SK-N-SH (cell line): ENCODE measurements at regions not wholly inside any gene's neighbourhood (a gene's known extent, or its start where the extent isn't known, plus 50 kb on each side); places are given as distances from the start of the nearest gene placed in this dataset.

Experiments used
- CTCF ChIA-PET: fragments of 300-600, 350-600 bp; formaldehyde crosslinking; extraction: SDS; loops from one replicate; lab custom pipeline; 2021; lab: Yijun Ruan, JAX
- POLR2A ChIA-PET: fragments of 350-600 bp; sonication (Branson Sonifier 250); formaldehyde crosslinking; extraction: SDS; loops from one replicate; lab custom pipeline; 2020; ENCODE audit warnings: antibody characterized with exemption, inconsistent platforms; lab: Yijun Ruan, JAX
- DNase-seq: peaks from one replicate; pipeline ENCODE4 v3.0.0; 2012
- H2AFZ ChIP-seq: fragments of 200-600 bp; sonication (generic); 2 replicates; pipeline ENCODE4 v1.8.1; 2016; ENCODE audit warnings: antibody characterized with exemption, mild to moderate bottlenecking, low read depth
- H3F3A ChIP-seq: fragments of 200-600 bp; sonication (generic); replicated peaks from 2 replicates; pipeline ENCODE3; 2016; ENCODE audit warnings: antibody characterized with exemption, mild to moderate bottlenecking; ENCODE audit not compliant: insufficient read depth
- H3K27ac ChIP-seq, 2 experiments: fragments of 200-500 bp in 1 of 2; fragments of 200-600 bp in 1 of 2; sonication (Bioruptor generic) in 1 of 2; sonication (generic), shearing (Covaris generic) in 1 of 2; 2 replicates each; pipeline versions ENCODE4 v1.5.1 to v1.6.1; 2014 to 2016; ENCODE audit warnings: low read depth in 2 of 2, inconsistent platforms in 1 of 2, low read length in 1 of 2, mild to moderate bottlenecking in 1 of 2, mixed read lengths in 1 of 2
- H3K27me3 ChIP-seq: fragments of 200-600 bp; sonication (generic), shearing (Covaris generic); 2 replicates; pipeline ENCODE4 v1.6.1; 2016; ENCODE audit warnings: mixed run types; ENCODE audit not compliant: insufficient read depth
- H3K36me3 ChIP-seq, 2 experiments: fragments of 200-500 bp in 1 of 2; fragments of 200-600 bp in 1 of 2; sonication (Bioruptor generic) in 1 of 2; sonication (generic) in 1 of 2; replicated peaks in 1 of 2; 2 replicates each; pipeline versions ENCODE3 to v1.5.1; 2014 to 2016; ENCODE audit warnings: low read length in 1 of 2, mild to moderate bottlenecking in 1 of 2; ENCODE audit not compliant: insufficient read depth in 2 of 2, control insufficient read depth in 1 of 2
- H3K4me1 ChIP-seq, 2 experiments: fragments of 200-500 bp in 1 of 2; fragments of 200-600 bp in 1 of 2; sonication (Bioruptor generic) in 1 of 2; sonication (generic), shearing (Covaris generic) in 1 of 2; 2 replicates each; pipeline versions ENCODE4 v1.5.1 to v1.6.1; 2014 to 2016; ENCODE audit warnings: low read depth in 1 of 2, low read length in 1 of 2, mixed run types in 1 of 2; ENCODE audit not compliant: insufficient read depth in 2 of 2, control insufficient read depth in 1 of 2
- H3K4me2 ChIP-seq: fragments of 200-600 bp; sonication (generic), shearing (Covaris generic); 2 replicates; pipeline ENCODE4 v1.6.1; 2017; ENCODE audit warnings: mixed run types
- H3K4me3 ChIP-seq, 2 experiments: fragments of 200-500 bp in 1 of 2; fragments of 200-600 bp in 1 of 2; sonication (Bioruptor generic) in 1 of 2; sonication (generic), shearing (Covaris generic) in 1 of 2; 2 replicates each; pipeline versions ENCODE4 v1.5.1 to v1.8.1; 2014 to 2016; ENCODE audit warnings: low read depth in 2 of 2, inconsistent platforms in 1 of 2, low read length in 1 of 2, mild to moderate bottlenecking in 1 of 2, mixed read lengths in 1 of 2, moderate library complexity in 1 of 2
- H3K79me2 ChIP-seq: fragments of 200-600 bp; sonication (generic); 2 replicates; pipeline ENCODE4 v1.8.1; 2017; ENCODE audit warnings: mild to moderate bottlenecking; ENCODE audit not compliant: insufficient read depth
- H3K9ac ChIP-seq: fragments of 200-600 bp; sonication (generic); 2 replicates; pipeline ENCODE4 v1.6.1; 2017; ENCODE audit warnings: mixed run types
- H3K9me2 ChIP-seq: fragments of 200-600 bp; sonication (generic); 2 replicates; pipeline ENCODE4 v1.6.1; 2017; ENCODE audit warnings: mixed run types
- H3K9me3 ChIP-seq: fragments of 200-600 bp; sonication (generic); 2 replicates; pipeline ENCODE4 v1.6.1; 2017; ENCODE audit warnings: mixed run types, mild to moderate bottlenecking, moderate library complexity
- H4K20me1 ChIP-seq: fragments of 200-600 bp; sonication (generic); 2 replicates; pipeline ENCODE4 v1.6.1; 2017; ENCODE audit warnings: mild to moderate bottlenecking, mixed run types; ENCODE audit not compliant: insufficient read depth
- CTCF ChIP-seq: fragments of 200-600 bp; sonication (generic); IDR thresholded peaks from 2 replicates; pipeline ENCODE4 v1.6.1; 2017; ENCODE audit warnings: antibody characterized with exemption, mild to moderate bottlenecking, moderate library complexity
- EZH2phosphoT487 ChIP-seq: fragments of 200-600 bp; sonication (generic); IDR thresholded peaks from 2 replicates; pipeline ENCODE4 v1.6.1; 2017; ENCODE audit warnings: low read depth, mixed run types, mild to moderate bottlenecking, antibody characterized with exemption, moderate library complexity, borderline replicate concordance
- FOXM1 ChIP-seq: IDR thresholded peaks from 2 replicates; pipeline ENCODE4 v1.4.0; 2012; ENCODE audit warnings: low read depth, mild to moderate bottlenecking
- MEF2A ChIP-seq: IDR thresholded peaks from 2 replicates; pipeline ENCODE4 v1.4.0; 2012; ENCODE audit warnings: low read depth, borderline replicate concordance
- NRF1 ChIP-seq: IDR thresholded peaks from 2 replicates; pipeline ENCODE4 v1.6.1; 2012; ENCODE audit warnings: low read depth, mild to moderate bottlenecking, low read length
- RFX5 ChIP-seq: IDR thresholded peaks from 2 replicates; pipeline ENCODE4 v1.6.1; 2012; ENCODE audit warnings: mild to moderate bottlenecking, improper control_type of control experiment, low read length
- TAF1 ChIP-seq: IDR thresholded peaks from 2 replicates; pipeline ENCODE4 v1.6.1; 2012; ENCODE audit warnings: low read depth, mild to moderate bottlenecking, low read length, moderate library complexity, borderline replicate concordance
- TEAD4 ChIP-seq: IDR thresholded peaks from 2 replicates; pipeline ENCODE4 v1.4.0; 2012; ENCODE audit warnings: mild to moderate bottlenecking, borderline replicate concordance; ENCODE audit not compliant: insufficient read depth
- WGBS: methylation state at CpG from one replicate; pipeline ENCODE4 v1.1.6; 2017; ENCODE audit warnings: low lambda C conversion rate; 5-methylcytosine and 5-hydroxymethylcytosine counted together

DNA sequence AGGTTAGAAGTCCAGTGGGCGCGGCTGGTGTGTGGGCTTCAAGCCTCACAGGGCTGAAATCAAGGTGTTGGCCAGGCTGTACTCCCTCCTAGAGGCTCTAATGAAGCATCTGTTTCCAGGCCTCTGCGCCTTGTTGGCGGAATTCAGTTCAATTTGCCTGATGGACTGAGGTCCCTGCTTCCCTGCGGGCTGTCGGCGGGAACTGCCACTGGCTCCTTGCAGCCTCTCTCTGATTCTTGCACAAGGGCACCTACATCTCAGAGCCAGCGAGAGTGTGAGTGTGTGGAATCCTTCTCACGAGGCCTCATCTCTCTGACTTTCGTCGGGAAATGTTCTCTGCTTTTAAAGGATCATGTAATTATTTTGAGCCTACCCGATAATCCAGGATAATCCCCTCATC, 128.6 kb downstream of the DLEU7 start:
- Histone ChIP-seq H4K20me1 (no peaks in the 10 kb centered on the region), H3K27ac (no peak overlapping the region), H3K27me3 (no peaks in the 10 kb centered on the region), H3K9me3 (no peaks in the 10 kb centered on the region), H2AFZ (no peak overlapping the region), H3K9ac (no peak overlapping the region), H3K4me2 (no peak overlapping the region), H3K79me2 (no peaks in the 10 kb centered on the region), H3K4me1 (peaks cover 4 to 7% of the 10 kb centered on the region in 2 experiments; a peak in 3 of 4 replicates), H3K9me2 (no peaks in the 10 kb centered on the region), H3K4me3 (no peak overlapping the region), H3F3A (no peaks in the 10 kb centered on the region), H3K36me3 (no peaks in the 10 kb centered on the region)
- no peak for TF ChIP-seq RFX5
- no peak for TF ChIP-seq NRF1
- no peak for TF ChIP-seq TEAD4
- no peak for TF ChIP-seq CTCF
- ChIA-PET CTCF (interaction anchor here (0.7 kb wide), 1 partner anchor 86 kb away, joined by 3 read pairs; no protein-coding TSS in a partner anchor), POLR2A (no interaction called here)
- DNase-seq: no peak
- 96% methylated on average over 11 of the region's 12 CpGs for WGBS

DNA sequence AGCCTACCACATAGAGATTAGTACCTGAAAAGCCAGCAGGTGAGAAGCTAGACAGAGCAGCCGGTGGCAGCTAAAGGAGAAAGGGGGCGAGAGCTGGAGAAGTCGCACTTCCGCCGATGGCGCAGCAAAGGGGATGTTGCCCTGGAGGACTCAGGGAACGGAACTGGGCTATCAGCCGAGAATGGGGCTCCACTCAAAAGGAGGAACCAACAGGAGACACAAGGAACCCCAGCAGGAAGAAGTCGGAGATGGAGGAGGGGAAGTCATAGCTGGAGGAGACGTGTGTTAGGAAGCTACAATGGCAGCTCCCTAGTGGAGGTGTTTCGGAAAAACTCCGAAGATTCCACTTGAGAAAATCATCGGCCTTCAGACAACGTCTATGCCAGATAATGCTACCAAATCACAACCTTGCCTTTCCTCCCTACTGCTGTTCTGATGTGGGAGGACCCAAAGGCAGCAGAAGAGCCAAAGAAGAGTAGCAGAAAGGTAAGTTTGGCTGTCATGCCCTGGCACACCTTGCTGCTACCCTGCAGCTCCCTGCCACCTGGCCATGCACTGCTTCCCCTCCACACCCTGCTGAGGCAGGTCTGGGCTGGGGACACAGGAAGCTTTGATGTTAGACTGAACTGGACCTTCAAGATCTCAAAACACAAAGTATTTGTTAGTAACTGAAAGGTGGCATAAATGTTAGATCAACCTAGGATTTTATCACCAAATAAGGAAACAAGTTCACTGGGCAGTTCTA, 127.9 kb downstream of the DLEU7 start:
- DNase-seq: no peak
- Histone ChIP-seq H4K20me1 (no peaks in the 10 kb centered on the region), H3K79me2 (no peaks in the 10 kb centered on the region), H3K4me1 (peaks cover 4 to 7% of the 10 kb centered on the region in 2 experiments; a peak in 3 of 4 replicates), H3K9me3 (no peaks in the 10 kb centered on the region), H3K36me3 (no peaks in the 10 kb centered on the region), H3K4me3 (no peak overlapping the region), H2AFZ (no peak overlapping the region), H3K27me3 (no peaks in the 10 kb centered on the region), H3K9ac (no peak overlapping the region), H3F3A (no peaks in the 10 kb centered on the region), H3K27ac (no peak overlapping the region), H3K9me2 (no peaks in the 10 kb centered on the region), H3K4me2 (no peak overlapping the region)
- POLR2A ChIA-PET: no interaction called here
- TF ChIP-seq TEAD4: no peak
- TF ChIP-seq FOXM1: no peak
- no peak for TF ChIP-seq EZH2phosphoT487
- TF ChIP-seq NRF1: no peak
- no peak for TF ChIP-seq TAF1
- TF ChIP-seq MEF2A: no peak
- CTCF ChIA-PET: no interaction called here
- 92% methylated on average over 14 of the region's 14 CpGs for WGBS
